H7 (cell line): ENCODE measurements at regions not wholly inside any gene's neighbourhood (a gene's known extent, or its start where the extent isn't known, plus 50 kb on each side); places are given as distances from the start of the nearest gene placed in this dataset.
"Not testable (repeated sequence)": the region's sequence is repeated elsewhere in the genome, so short reads cannot be mapped to it uniquely, and the experiment has no call there.

Experiments used
- DNase-seq: peaks from one replicate; pipeline ENCODE4 v3.0.0; 2012
- H3K27me3 ChIP-seq: 2 replicates; pipeline ENCODE4 v1.6.0; 2011; ENCODE audit warnings: mild to moderate bottlenecking, low read length; ENCODE audit not compliant: control insufficient read depth, insufficient read depth
- H3K36me3 ChIP-seq: replicated peaks from 2 replicates; pipeline ENCODE4 v1.5.1; 2011; ENCODE audit warnings: low read length; ENCODE audit not compliant: control insufficient read depth, insufficient read depth
- H3K4me3 ChIP-seq: 2 replicates; pipeline ENCODE4 v1.5.1; 2011; ENCODE audit warnings: low read depth, mild to moderate bottlenecking, control low read depth, low read length, moderate library complexity; ENCODE audit not compliant: insufficient read depth

GRCh38 chr14:57078054-57078453 lies 190.7 kb downstream of the EXOC5 start:
- H3K27me3 ChIP-seq, result no peaks in the 10 kb centered on the region
- DNase-seq, result no peak
- no peaks in the 10 kb centered on the region for H3K36me3 ChIP-seq
- H3K4me3 ChIP-seq, result no peak overlapping the region

DNA sequence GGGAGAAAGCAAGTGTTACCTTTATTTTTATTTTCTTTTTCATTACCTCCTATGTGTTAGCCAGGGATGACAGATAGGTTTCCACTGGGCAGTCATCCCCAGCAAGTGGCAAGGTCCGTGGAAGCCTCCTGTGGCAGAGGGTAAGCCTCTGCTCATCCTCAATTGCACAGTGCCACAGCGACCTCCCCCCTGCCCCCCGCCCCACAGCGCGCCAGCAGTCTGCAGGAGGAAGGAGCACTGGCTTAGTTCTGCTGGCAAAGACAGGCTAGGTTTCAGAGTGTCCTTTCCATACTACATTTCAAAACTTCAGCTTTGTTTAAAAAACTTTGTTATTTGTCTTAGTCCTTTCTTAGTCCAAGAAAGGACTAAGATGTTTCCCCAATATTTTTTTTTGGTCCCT lies 194.7 kb downstream of the EXOC5 start:
- DNase-seq, result no peak

GRCh38 chr14:57071639-57072038 lies 197.1 kb downstream of the EXOC5 start:
- DNase-seq, result no peak
- Histone ChIP-seq H3K4me3 (no peak overlapping the region), H3K36me3 (no peaks in the 10 kb centered on the region), H3K27me3 (no peaks in the 10 kb centered on the region)

More for the DNA sequence above, 194.7 kb downstream of the EXOC5 start:
- H3K27me3 ChIP-seq, result no peaks in the 10 kb centered on the region
- H3K36me3 ChIP-seq, result no peaks in the 10 kb centered on the region
- H3K4me3 ChIP-seq, result no peak overlapping the region

DNA sequence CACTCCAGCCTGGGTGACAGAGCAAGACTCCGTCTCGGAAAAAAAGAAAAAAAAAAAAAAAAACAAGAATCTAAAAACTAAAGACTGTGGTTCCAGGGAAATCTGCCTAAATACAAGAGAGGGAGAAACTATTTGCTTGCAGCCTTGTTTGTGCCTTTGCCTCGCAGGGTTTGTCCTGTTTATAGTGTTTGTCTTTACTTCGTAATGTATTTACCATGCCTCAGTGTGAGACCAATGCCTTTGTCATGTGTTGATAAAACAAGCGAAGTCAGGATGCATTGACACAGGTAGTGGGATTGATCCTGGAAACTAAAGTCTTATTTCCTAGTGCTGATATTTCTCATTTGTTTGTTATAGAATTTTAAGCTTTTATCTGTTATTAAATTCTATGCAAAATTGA lies 199.0 kb downstream of the EXOC5 start:
- H3K27me3 ChIP-seq, result no peaks in the 10 kb centered on the region
- no peaks in the 10 kb centered on the region for H3K36me3 ChIP-seq
- DNase-seq, result no peak
- no peak overlapping the region for H3K4me3 ChIP-seq

GRCh38 chr14:57068511-57068910 lies 200.2 kb downstream of the EXOC5 start:
- Histone ChIP-seq H3K27me3 (no peaks in the 10 kb centered on the region), H3K4me3 (no peak overlapping the region)
- no peak for DNase-seq

GRCh38 chr14:57066887-57067513 lies 201.7 kb downstream of the EXOC5 start:
- peak; percentile 65 for DNase-seq
- no peaks in the 10 kb centered on the region for H3K36me3 ChIP-seq
- no peak overlapping the region for H3K4me3 ChIP-seq
- H3K27me3 ChIP-seq, result no peaks in the 10 kb centered on the region

More at GRCh38 chr14:57068511-57068910, 200.2 kb downstream of the EXOC5 start:
- no peaks in the 10 kb centered on the region for H3K36me3 ChIP-seq

- Histone ChIP-seq H3K36me3 (no peaks in the 10 kb centered on the region), H3K27me3 (no peaks in the 10 kb centered on the region), H3K4me3 (no peak overlapping the region)
- no peak for DNase-seq
Observed at GRCh38 chr14:57066463-57066862, 202.2 kb downstream of the EXOC5 start.

DNA sequence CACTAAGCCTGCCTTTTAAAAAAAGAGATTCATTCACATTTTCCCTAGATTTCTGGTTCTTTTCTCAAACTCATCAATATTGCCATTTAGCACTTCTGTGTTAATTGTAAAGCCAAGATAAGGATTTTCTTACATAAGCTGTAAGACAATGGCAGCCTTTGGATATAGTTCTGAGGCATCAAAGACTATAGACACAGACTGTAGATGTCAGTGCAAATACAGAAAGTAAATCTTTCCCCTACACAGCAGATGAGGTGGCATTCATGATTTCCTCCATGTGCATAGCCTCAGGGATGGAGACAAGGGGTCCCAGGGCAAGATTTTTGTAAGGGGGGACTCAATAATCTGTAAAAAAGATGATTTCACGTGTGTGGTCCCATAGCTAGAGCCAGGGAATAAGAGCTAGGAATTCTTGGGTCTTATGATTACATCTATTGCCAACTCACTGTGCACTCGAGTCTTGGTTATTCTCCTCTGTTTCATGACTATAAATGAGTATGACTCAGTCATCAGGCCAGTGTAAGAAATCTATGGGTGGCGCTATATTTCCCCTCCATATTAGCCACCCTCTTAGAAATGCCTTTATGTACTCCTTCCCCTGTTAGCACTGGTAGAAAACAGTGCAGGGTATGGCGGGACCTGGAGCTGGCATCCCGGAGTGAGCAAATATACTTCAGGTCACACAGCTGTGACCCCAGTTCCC lies 207.5 kb downstream of the EXOC5 start:
- no peaks in the 10 kb centered on the region for H3K36me3 ChIP-seq
- DNase-seq, result no peak
- no peak overlapping the region for H3K4me3 ChIP-seq
- H3K27me3 ChIP-seq, result no peaks in the 10 kb centered on the region

- no peak overlapping the region for H3K4me3 ChIP-seq
- no peaks in the 10 kb centered on the region for H3K27me3 ChIP-seq
- no peak for DNase-seq
- no peaks in the 10 kb centered on the region for H3K36me3 ChIP-seq
Observed at GRCh38 chr14:57060276-57060955, 208.3 kb downstream of the EXOC5 start.

DNA sequence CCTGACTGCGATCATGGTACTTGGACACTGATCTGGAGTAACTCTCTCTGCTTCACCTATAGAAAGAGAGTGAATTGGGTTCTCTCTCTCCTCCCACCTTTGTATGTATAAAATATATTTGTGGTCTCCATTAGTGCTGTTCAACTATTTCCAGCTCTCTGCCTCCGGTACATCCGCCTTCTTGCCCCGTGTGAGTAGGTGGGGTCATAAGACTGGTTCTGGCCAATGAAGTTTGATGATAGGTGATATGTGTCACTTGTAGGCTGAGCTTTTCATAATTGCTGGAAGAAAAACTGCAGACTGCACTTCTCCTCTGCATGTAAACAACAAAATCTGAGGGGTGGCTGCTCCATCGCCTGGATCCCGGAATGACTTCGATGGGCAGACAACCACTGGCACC lies 210.4 kb downstream of the EXOC5 start:
- DNase-seq, result no peak
- Histone ChIP-seq H3K4me3 (no peak overlapping the region), H3K27me3 (no peaks in the 10 kb centered on the region), H3K36me3 (no peaks in the 10 kb centered on the region)

DNA sequence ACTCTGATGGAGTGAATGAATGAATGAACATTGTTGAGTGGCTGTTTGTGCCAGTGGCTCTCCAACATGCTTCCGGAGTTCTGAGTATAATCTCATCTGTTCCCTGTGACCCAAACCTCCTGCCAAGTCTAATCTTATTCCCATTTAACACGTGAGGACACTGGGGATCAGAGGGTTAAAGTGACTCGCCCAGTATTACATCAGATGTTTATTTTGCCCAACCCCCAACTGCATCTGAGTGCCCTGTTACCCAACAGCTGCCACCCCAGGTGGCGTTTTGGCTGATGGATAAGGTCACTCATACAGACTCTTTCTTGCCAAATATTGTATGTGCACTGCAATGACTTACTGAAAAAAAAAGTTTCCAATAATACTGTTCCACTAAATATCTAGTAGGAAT lies 210.9 kb downstream of the EXOC5 start:
- Histone ChIP-seq H3K4me3 (no peak overlapping the region), H3K27me3 (no peaks in the 10 kb centered on the region), H3K36me3 (no peaks in the 10 kb centered on the region)
- peak; percentile 30 for DNase-seq

DNA sequence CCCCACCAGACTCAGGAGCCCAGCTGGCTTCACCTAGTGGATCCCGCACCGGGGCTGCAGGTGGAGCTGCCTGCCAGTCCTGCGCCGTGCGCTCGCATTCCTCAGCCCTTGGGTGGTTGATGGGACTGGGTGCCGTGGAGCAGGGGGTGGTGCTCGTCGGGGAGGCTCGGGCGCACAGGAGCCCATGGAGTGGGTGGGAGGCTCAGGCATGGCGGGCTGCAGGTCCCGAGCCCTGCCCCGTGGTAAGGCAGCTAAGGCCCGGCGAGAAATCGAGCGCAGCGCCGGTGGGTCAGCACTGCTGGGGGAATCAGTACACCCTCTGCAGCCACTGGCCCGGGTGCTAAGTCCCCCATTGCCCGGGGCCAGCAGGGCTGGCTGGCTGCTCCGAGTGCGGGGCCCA lies 212.2 kb downstream of the EXOC5 start:
- not testable (repeated sequence) for DNase-seq, H3K27me3 ChIP-seq, H3K4me3 ChIP-seq, H3K36me3 ChIP-seq

- Histone ChIP-seq H3K4me3 (no peak overlapping the region), H3K36me3 (no peaks in the 10 kb centered on the region), H3K27me3 (no peaks in the 10 kb centered on the region; the same call in 1 of the 2 replicates)
- DNase-seq, result no peak
Observed at GRCh38 chr14:57052705-57053302, 215.9 kb downstream of the EXOC5 start.

- Histone ChIP-seq H3K36me3 (no peaks in the 10 kb centered on the region), H3K27me3 (no peaks in the 10 kb centered on the region; the same call in 1 of the 2 replicates), H3K4me3 (no peak overlapping the region)
- peak; percentile 36 for DNase-seq
Observed at GRCh38 chr14:57051633-57052032, 217.1 kb downstream of the EXOC5 start.

- no peaks in the 10 kb centered on the region for H3K36me3 ChIP-seq
- H3K4me3 ChIP-seq, result no peak overlapping the region
- no peak for DNase-seq
- no peaks in the 10 kb centered on the region; the same call in 1 of the 2 replicates for H3K27me3 ChIP-seq
Observed at GRCh38 chr14:57049848-57050247, 218.9 kb downstream of the EXOC5 start.
